ELR (cell line): ENCODE measurements at regions not wholly inside any gene's neighbourhood (a gene's known extent, or its start where the extent isn't known, plus 50 kb on each side); places are given as distances from the start of the nearest gene placed in this dataset.
A peak's percentile ranks its signal among the peaks of the same experiment; 100 is the strongest.

Experiments used
- DNase-seq: peaks from one replicate; pipeline ENCODE4 v3.0.0-alpha.2; 2015; ENCODE audit warnings: low read depth

GRCh38 chr3:55178336-55178735 lies 250.5 kb upstream of the LRTM1 start:
- no peak for DNase-seq

GRCh38 chr3:55177749-55178148 lies 249.9 kb upstream of the LRTM1 start:
- DNase-seq = no peak

- no peak for DNase-seq
Measured at GRCh38 chr3:55175423-55175822, 247.6 kb upstream of the LRTM1 start.

GRCh38 chr3:55174747-55175146 lies 246.9 kb upstream of the LRTM1 start:
- DNase-seq = no peak

GRCh38 chr3:55173504-55173903 lies 245.6 kb upstream of the LRTM1 start:
- no peak for DNase-seq

GRCh38 chr3:55172913-55173312 lies 245.1 kb upstream of the LRTM1 start:
- no peak for DNase-seq

- DNase-seq = no peak
Measured at GRCh38 chr3:55170444-55170843, 242.6 kb upstream of the LRTM1 start.

- peak; percentile 99 for DNase-seq
Measured at GRCh38 chr3:55169608-55170072, 241.8 kb upstream of the LRTM1 start.

GRCh38 chr3:55169161-55169560 lies 241.3 kb upstream of the LRTM1 start:
- DNase-seq = peak; percentile 84

- DNase-seq = peak; percentile 94
Measured at GRCh38 chr3:55167586-55168317, 239.9 kb upstream of the LRTM1 start.

- peak; percentile 67 for DNase-seq
Measured at GRCh38 chr3:55166576-55167555, 239.0 kb upstream of the LRTM1 start.

GRCh38 chr3:55165704-55166405 lies 238.0 kb upstream of the LRTM1 start:
- no peak for DNase-seq

GRCh38 chr3:55165278-55165677 lies 237.4 kb upstream of the LRTM1 start:
- peak; percentile 41 for DNase-seq

GRCh38 chr3:55164876-55165275 lies 237.0 kb upstream of the LRTM1 start:
- DNase-seq = peak; percentile 24

GRCh38 chr3:55164191-55164590 lies 236.3 kb upstream of the LRTM1 start:
- no peak for DNase-seq

GRCh38 chr3:55163421-55163820 lies 235.6 kb upstream of the LRTM1 start:
- no peak for DNase-seq

GRCh38 chr3:55162031-55162795 lies 234.4 kb upstream of the LRTM1 start:
- peak; percentile 91 for DNase-seq

GRCh38 chr3:55161231-55161630 lies 233.4 kb upstream of the LRTM1 start:
- peak; percentile 33 for DNase-seq

- peak; percentile 100 for DNase-seq
Measured at GRCh38 chr3:55160241-55160983, 232.6 kb upstream of the LRTM1 start.

- DNase-seq = peak; percentile 8
Measured at GRCh38 chr3:55159711-55160110, 231.9 kb upstream of the LRTM1 start.

- peak; percentile 15 for DNase-seq
Measured at GRCh38 chr3:55159016-55159415, 231.2 kb upstream of the LRTM1 start.
